Pons (tissue), 1 donor: ENCODE measurements at regions not wholly inside any gene's neighbourhood (a gene's known extent, or its start where the extent isn't known, plus 50 kb on each side); places are given as distances from the start of the nearest gene placed in this dataset.
A peak's percentile ranks its signal among the peaks of the same experiment; 100 is the strongest.

Source experiments
- DNase-seq: peaks from one replicate; pipeline ENCODE4 v3.0.0-alpha.2; 2016; ENCODE audit warnings: low spot score

DNA sequence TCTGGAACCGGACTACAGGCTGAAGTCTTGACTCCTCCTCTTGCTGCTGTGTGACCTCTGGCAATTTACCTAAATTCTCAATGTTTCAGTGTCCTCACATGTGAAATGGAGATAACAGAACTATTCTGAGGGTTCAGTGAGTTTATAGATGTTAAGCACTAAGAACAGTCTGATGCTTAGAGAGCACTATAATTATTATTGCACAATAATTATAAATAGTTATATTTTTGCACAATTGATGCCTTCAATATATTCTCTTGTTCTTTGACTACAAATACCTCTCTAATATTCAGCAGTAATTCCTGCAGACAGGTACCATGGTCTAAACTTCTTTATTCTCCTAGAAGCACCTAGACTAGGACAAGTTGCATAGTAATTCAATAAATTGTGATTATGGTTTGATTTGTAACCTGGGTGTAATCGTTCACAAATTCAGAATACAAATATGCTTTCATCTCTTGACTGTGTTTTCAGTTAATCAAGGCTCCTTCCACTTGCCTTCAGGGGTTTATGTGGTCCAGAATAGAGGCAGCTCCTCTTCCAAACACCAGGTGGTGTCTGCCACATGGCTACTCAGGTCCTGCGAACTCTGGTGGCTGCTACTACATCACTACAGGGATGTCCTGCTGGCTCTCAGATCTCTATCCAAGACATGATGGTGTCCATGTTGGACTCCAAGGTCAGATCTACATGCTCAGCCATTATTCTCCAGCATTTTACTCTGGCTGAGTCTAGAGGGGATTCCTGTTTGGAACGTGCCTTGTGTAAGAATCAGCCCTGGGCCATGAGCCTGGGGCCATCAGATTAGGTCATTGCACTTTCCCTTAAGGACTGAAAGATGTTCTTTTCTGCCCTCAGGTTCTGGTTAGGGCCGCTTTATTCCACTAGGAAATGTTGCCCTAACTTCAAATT, 103.4 kb downstream of the QRFPR start:
- no peak for DNase-seq

DNA sequence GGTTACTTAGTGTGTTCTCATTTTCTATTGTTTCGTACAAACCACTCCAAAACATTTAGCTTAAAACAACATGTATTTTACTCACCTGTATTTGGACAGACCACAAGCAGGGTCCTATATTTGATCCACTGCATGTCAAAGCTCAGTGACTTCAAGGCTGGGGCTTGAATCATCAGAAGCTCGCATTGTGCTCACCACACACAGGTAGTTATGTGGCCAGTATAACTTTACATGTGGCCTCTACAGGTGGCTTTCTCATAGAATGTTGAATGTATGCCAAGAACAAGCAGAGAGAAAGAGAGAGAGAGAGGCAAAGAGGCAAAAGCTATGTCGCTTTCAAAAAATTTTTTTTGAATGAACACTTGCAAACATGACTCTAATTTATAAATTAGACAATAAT, 107.6 kb downstream of the QRFPR start:
- no peak for DNase-seq

DNA sequence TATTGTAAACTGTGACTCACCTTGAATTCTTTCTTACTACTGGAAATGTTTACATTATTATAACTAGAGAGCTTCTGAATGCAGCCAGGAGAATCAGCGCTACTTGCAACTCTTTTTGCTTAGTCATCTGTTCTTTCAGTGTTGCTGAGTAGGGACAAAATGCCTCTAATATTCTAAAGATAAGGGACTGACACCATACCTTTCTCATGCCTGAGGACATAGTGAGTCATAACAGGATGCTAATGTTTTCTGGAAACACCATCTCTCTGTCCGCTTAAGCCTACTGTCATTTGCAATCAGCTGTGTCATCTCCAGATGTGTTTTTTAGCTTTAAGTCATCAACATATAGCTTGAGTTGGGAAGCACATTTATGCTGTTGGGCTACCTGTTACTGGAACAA, 108.3 kb downstream of the QRFPR start:
- DNase-seq, result no peak

DNA sequence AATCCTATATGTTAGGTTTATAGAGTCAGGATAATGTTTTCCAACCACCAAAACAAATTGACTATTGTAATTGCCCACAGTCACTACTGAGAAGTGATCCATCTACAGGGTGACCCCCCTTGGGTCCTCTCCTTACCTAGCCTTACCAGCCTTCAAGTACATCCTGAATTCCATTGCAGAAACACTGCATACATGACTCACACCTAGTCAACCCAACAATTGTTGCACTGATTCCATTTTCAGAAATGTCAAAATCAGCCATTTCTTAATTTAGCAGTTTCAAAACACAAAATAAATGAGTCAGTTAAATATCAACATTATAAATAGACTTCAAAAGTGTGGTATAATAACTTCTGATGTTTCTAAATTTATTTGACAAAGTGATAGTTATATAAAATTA, 106.3 kb upstream of the TNIP3 start:
- DNase-seq, result no peak

DNA sequence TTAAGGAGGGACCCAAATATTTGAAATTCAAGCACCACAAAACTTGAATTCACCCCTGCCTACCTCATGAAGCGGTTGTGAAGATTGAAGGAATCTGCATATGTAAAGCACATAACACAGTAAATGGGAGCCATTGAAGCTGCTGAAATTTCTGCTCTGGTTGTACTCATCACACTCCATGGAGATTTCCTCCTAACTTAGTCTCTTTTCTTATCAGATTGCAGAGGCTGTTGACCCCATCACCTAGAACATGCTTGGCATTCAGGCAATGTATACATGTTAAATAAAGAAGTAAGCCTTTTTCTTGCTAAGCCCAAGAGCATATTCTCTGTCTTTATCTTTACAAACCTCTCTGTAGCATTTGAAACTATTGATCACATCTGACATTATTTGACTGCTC, 104.9 kb upstream of the TNIP3 start:
- no peak for DNase-seq

DNA sequence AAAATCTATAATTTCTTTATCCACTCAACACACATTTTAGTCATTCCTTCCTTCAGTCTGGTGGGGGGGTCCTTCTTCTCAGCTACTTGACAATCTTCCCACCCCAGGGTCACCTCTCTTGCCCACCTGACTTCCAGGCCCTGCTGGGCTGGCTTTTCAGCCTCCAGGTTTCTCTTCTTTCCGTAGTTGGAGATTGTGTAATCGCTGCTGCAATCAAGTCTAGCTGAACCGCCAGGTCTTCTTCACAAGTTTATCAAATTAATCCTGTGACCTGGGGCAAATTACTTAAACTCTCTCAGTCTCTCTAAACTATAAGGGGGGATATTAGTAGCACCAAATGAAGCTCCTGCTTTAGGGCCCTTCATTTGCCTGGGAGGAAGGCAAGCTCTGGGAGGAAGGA, 102.9 kb upstream of the TNIP3 start:
- DNase-seq, result no peak

DNA sequence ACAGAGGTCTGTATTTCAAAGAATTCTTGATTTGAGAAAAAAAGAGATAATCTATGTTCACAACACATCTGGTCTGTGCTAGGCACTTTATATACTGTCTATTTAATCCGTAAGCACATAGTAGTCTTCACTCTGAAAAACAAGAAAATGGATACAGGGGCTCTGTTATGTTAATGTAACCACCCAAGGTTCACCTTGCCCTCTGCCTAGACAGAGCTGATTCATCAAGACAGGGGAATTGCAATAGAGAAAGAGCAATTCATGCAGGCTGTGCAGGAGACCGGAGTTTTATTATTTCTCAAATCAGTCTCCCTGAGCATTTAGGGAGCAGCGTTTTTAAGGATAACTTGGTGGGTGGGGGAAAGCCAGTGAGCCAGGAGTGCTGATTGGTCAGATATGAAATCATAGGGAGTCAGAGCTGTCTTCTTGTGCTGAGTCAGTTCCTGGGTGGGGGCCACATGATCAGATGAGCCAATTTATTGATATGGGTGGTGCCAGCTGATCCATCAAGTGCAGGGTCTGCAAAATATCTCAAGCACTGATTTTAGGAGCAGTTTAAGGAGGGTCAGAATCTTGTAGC, 92.9 kb upstream of the TNIP3 start:
- DNase-seq, result no peak

DNA sequence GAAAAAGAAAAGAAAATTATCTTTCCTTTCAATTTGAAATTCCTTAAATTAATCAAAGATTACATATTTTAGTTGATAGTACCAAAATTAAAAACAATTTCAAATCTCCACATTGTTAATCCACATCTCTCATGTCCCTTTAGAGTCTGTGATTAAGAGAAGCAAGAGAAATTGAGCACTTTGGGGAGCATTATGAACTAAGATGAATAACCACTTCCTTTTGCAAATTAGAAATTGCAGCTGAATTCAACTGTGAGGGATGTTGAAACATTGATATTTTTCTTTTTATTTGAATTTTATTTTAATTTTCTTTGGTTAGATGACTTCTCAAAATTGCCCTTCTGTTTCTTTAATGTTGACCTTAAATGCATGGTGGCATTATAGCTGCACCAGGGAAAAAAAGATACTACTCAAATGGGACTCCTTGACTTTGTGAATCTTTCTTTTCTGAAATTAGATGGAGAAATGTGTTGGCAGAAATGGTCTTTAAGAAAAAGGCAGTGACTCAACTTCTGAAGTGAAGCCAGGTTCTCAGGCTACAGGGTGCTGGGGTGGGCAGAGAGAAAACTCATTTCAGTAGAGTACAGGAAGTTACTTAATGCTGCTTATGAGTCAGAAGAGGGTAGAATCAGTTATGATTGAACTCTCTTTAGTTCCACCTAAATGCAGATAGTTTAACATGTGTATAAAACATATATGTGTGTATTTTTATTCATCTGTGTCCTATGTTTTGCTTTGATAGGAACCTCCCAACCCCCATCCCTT, 92.0 kb upstream of the TNIP3 start:
- DNase-seq, result no peak

DNA sequence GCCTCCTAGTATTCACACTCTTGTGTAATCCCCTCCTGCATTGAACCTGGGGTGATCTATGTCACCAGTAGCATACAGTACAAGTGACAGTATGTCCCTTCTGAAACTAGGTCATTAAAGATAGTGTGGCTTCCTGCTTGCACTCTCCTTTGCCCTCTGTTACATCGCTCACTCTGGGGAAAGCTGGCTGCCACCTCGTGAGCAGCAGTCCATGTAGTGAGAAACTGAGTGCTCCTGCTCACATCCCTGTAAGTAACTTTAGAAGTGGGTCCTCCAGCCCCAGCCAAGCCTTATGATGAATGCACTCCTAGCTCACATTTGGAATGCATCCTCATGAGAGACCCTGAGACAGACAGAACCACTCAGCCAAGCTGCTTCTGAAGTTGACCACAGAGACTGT, 89.8 kb upstream of the TNIP3 start:
- no peak for DNase-seq

DNA sequence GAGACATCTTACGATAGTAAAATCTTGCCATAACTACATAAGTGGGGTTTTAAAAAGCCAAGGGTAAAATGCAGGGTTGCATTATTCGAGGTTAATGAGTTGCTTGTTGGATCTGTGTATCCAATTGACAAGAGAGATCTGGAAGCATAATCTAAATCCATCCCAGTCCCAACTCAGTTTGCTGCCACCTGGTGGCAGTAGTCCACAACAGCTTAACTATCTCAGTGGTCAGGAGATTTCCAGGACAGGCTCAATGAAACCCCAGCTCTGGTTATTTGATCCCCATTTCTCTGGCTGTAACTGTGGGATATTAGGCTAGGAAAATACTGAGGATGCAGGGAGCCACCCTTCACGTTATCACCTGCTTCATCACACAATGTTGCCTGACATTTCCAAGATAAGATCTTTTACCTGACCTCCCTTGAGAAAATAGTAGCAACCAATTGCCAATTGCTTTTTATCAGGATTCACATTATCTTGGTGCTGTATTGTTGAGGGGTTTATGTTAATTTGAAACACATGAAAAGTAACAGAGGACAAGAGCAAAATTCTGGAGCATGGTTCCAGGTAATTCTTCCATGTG, 88.2 kb upstream of the TNIP3 start:
- peak; percentile 88 for DNase-seq

DNA sequence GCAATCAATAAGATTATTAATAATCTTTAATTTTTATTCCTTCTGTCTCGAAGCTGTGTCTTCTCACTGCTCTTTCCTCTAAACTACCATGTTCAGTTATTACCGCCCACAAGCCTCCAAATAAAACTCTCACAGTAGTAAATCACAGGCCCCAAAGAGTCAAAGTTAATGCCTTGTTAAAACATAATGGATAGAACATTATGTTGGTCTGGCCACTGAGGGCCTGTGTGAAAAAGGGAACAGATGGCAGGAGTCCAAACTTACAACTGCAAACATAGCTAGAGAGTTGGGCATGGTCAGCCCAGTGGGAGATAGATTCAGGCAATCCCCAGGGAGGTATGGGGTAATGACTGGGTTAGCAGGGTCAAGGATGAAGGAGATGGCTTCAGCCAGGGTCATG, 84.6 kb upstream of the TNIP3 start:
- DNase-seq, result no peak

DNA sequence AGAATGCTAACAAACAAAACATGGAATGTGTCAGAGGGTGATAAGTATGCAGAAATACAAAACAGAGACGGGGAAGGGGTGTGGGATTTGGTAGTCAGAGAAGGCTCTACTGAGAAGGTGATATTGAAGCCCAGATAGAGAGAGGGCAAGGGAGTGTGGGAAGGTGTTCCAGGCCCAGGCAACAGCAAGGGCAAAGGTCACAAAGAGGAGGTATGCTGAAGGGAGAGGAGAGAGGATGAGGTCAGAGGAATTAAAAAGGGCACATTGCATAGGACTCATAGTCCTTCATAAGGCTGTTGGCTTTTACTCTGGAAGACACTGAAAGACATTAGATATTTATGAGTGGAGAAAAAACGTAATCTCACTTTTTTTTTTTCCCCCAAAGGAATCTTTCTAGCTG, 82.6 kb upstream of the TNIP3 start:
- DNase-seq, result no peak

DNA sequence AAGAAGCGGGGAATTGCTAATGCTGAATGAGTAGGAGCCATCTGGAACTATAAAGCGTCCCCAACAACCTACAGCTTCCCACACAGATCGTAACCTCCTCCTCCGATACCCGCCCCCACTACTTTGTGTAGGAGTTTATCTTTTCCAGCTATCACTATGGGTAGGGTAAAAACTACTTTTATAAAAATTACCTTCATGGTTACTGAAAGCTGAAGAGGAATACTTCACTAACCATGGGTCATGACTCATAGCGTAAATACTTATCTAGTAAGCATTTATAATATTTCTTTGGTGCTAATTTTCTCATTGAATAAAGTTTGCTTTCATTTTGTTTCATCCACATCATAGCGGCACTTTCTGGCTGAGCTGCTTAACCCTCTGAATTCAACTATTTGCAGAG, 79.4 kb upstream of the TNIP3 start:
- no peak for DNase-seq

DNA sequence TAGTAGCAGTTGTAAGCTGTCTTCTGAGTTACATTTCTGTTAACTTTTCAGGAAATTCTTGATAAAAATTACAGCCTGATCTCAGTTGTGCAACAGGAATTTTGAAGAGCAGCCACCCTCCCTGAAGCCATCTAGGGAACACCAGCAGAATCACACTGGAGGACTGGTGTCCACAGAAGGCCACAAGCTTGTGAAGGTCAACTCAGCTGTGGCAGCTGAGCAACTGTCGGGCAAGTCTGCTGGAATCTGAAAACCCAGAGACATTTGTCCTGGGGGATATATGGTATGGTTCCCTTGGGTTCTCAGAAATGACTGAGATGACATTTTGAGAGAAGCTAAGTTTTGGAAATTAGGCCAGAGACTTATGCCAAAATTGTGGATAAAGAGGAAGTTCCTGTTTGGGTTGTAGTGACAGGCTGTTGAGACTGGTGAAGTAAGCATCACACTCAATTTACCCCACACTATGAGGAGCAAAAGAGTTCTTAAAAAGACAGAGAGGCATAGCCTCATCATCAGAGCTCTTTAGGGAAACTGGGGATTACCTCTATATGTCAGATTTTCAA, 78.1 kb upstream of the TNIP3 start:
- DNase-seq, result no peak

DNA sequence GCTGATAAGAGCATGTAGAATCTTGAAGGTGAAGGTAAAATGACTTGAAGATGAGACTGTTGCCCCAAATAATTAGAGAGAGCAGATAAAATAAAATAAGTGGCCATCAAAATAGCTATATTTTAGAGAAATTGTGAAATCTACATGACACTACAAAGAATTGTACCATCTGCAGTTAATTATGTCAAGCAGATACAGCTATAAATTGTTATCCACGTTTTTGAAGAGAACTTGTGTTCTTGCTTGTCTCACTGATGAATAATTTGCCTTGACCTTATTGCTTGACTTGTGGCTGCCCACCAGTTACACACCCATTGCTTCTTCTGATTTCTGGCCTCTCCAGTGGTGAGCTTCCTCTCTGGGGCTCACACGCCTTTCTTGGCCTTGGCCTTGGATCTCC, 75.8 kb upstream of the TNIP3 start:
- DNase-seq, result no peak

DNA sequence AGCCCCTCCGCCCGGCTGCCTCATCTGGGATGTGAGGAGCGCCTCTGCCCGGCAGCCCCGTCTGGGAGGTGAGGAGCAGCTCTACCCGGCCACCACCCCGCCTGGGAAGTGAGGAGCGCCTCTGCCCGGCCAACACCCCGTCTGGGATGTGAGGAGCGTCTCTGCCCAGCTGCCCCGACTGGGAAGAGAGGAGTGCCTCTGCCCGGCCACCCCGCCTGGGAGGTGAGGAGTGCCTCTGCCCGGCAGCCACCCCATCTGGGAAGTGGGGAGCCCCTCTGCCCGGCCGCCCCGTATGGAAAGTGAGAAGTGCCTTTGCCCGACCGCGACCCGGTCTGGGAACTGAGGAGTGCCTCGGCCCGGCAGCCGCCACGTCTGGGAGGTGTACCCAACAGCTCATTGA, 74.3 kb upstream of the TNIP3 start:
- no peak for DNase-seq

DNA sequence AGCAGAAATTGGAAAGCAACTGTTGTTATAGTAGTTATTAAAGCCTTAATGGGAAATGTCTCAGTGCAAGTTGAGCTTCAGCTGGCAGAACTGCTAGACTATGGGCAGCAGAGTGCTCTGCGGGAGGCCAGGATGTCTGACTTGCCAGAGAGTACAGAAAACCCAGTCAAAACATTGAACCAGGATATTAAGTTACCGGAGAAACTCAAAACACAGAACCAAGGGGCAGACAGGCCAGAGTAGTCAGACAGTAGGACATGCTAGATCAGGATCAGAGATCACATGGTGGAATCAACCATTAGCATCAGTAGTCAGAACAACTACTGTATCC, 72.9 kb upstream of the TNIP3 start:
- no peak for DNase-seq

DNA sequence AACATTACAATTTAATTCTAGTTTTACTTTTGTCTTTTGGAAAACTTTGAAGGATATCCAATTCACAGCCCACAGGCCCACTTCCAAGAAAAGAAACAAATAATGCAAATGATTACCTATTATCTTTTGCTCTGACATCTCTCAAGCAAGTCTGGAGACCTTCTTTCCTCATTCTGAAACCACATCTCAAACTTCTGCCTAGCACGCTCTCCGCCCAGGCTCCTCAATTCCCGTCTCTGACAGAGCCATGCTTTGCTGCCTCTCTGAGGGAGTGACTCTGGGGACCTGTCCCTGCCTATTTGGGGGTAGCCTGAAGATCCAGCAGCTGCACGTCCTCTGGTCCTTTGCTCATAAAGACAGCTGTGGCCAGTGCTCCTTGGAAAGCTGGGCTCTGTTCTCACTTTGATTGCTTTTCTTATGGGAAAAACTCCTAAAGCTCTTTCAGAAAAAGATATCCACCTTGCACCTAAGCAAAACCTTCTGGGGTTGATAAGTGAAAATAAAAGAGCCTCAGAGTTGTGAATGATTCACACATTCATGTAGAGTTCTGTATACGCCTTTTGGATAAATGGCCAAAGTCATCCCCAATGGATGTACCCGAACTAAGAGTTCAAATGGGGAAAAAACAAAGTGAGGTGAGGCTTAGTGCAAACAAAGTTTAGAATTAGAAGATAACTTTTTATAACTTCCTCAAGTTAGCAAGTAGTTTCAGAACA, 72.4 kb upstream of the TNIP3 start:
- no peak for DNase-seq

DNA sequence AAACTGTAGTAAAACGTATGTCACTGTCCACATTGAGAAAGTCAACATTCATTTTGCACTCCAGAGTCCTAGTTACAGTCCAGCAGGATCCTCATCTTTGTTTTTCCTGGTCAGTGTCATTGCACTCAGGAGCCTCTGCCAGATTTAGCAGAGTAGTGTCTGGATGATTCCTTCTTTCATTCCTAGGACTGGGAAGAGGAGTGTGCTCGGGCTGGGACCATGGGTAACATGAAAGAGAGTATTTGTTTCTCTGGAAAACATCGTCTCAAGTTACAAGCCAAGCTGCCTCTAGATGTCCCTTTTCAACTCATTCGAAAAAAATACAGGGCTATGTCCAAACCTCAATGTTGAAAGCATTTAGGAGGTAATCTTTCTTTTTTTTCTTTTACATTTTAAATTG, 69.9 kb upstream of the TNIP3 start:
- no peak for DNase-seq

DNA sequence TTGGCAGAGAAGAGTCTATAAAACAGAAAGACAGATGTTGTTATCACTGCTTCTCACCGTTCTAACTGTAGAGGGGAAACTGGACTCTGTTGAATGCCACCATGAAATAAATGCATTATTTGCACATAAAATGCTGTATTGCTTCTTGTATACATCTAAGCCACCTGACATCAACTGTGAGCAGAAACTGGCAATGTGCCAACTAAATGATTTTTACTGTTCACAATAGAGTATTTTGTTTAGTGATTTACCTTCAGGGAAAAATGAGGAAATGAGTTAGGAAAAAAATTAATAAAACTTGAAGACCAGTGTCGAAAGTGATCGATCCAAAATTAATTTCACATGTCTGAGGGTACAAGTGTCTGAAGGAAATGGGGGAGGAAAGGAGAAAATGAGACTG, 65.9 kb upstream of the TNIP3 start:
- no peak for DNase-seq

DNA sequence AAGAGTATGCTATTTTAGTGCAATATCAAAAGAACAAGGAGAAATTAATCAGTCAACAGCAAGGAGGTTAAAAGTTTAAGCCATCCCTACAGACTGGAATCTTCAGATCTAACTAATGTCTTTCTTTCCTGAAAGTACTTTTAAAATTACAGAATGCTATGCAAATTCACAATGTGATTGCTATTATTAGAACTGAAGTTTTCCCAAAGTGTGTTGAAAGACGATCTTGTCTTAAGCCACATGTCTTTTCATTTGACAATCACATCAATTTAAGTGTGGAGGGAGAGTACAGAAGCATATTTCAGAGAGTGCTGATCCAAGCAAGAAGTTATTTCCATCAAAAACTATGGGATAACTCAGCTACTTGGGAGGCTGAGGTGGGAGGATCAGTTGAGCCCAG, 64.7 kb upstream of the TNIP3 start:
- DNase-seq, result no peak

DNA sequence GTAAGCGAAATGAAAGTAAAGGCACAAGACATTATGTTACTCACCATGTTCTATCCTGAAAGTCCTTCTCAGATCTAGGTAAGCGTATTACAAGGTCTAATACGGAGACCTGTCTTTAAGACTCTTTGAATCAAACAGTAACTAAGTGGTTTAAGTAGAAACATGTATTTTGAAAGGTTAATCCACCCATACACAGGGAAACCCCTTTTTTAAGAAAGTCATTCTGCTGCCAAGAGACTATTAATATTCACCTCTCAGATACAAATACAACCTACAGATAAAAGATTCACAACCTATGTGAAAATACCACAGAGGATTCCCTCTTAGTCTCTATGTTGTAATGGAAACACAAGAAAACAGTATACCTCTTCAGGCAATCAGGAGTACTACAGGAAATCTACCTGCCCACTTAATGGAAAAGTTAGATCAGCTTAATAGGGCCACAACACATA, 63.2 kb upstream of the TNIP3 start:
- no peak for DNase-seq
